Right ventricle myocardium inferior (tissue), 1 donor: ENCODE measurements at regions not wholly inside any gene's neighbourhood (a gene's known extent, or its start where the extent isn't known, plus 50 kb on each side); places are given as distances from the start of the nearest gene placed in this dataset.
"Not testable (repeated sequence)": the region's sequence is repeated elsewhere in the genome, so short reads cannot be mapped to it uniquely, and the experiment has no call there.

ENCODE experiments used
- ATAC-seq: fragments of 200-7000 bp; cut with Tn5 transposase; one replicate; pipeline ENCODE4 v1.9.1; 2020; ENCODE audit warnings: mild to moderate bottlenecking, moderate library complexity
- DNase-seq: peaks from one replicate; pipeline ENCODE4 v3.0.0; 2021; ENCODE audit errors: missing footprints
- intact Hi-C: fragments of 100-400 bp; cut with DNase I; formaldehyde crosslinking; loops from one replicate; pipeline ENCODE4 v1.11.0; 2022
- donor health status: DM: no; HTN: yes; CAD: no; lungs with severe emphysema.

- ATAC-seq = no peak
- intact Hi-C loops = no loop called here
- DNase-seq = no peak
These were observed 898.1 kb downstream of the TYW1 start for GRCh38 chr7:67894746-67895145.

GRCh38 chr7:67896721-67897120 is 900.1 kb downstream of the TYW1 start:
- DNase-seq (no peak), ATAC-seq (no peak)
- intact Hi-C loops = no loop called here

- ATAC-seq = no peak
- intact Hi-C loops = no loop called here
- no peak for DNase-seq
These were observed 903.8 kb downstream of the TYW1 start for GRCh38 chr7:67900456-67900855.

GRCh38 chr7:67901808-67902480 is 905.3 kb downstream of the TYW1 start:
- ATAC-seq (no peak), DNase-seq (no peak)
- intact Hi-C loops = no loop called here

GRCh38 chr7:67907792-67908191 is 911.2 kb downstream of the TYW1 start:
- no peak for ATAC-seq
- intact Hi-C loops = no loop called here
- no peak for DNase-seq

GRCh38 chr7:67912437-67912836 is 915.8 kb downstream of the TYW1 start:
- ATAC-seq = no peak
- intact Hi-C loops = no loop called here
- no peak for DNase-seq

GRCh38 chr7:67913604-67914003 is 917.0 kb downstream of the TYW1 start:
- DNase-seq = no peak
- no peak for ATAC-seq
- intact Hi-C loops = no loop called here

- intact Hi-C loops, ATAC-seq, DNase-seq: not testable (repeated sequence)
These were observed 919.5 kb downstream of the TYW1 start for GRCh38 chr7:67916111-67916510.

GRCh38 chr7:67916571-67917436 is 920.2 kb downstream of the TYW1 start:
- no peak for DNase-seq
- intact Hi-C loops = no loop called here
- no peak for ATAC-seq

- no peak for ATAC-seq
- intact Hi-C loops = no loop called here
- no peak for DNase-seq
These were observed 920.8 kb downstream of the TYW1 start for GRCh38 chr7:67917437-67917755.

GRCh38 chr7:67918158-67918557 is 921.5 kb downstream of the TYW1 start:
- DNase-seq = no peak
- ATAC-seq = no peak
- intact Hi-C loops = no loop called here

GRCh38 chr7:67923286-67923685 is 926.7 kb downstream of the TYW1 start:
- DNase-seq (no peak), ATAC-seq (no peak)
- intact Hi-C loops = no loop called here

GRCh38 chr7:67928141-67928540 is 931.5 kb downstream of the TYW1 start:
- intact Hi-C loops = no loop called here
- no peak for DNase-seq
- no peak for ATAC-seq

GRCh38 chr7:67936447-67936846 is 939.8 kb downstream of the TYW1 start:
- intact Hi-C loops, ATAC-seq, DNase-seq: not testable (repeated sequence)

- no peak for ATAC-seq
- DNase-seq = no peak
- intact Hi-C loops = no loop called here
These were observed 943.8 kb downstream of the TYW1 start for GRCh38 chr7:67940400-67940799.

GRCh38 chr7:67947191-67947590 is 950.6 kb downstream of the TYW1 start:
- intact Hi-C loops = no loop called here
- DNase-seq (no peak), ATAC-seq (no peak)

GRCh38 chr7:67947646-67948045 is 951.0 kb downstream of the TYW1 start:
- DNase-seq (no peak), ATAC-seq (no peak)
- intact Hi-C loops = no loop called here

- intact Hi-C loops = no loop called here
- no peak for ATAC-seq
- DNase-seq = no peak
These were observed 953.9 kb downstream of the TYW1 start for GRCh38 chr7:67950321-67951083.

GRCh38 chr7:67955061-67955460 is 958.4 kb downstream of the TYW1 start:
- DNase-seq (no peak), ATAC-seq (no peak)
- intact Hi-C loops = no loop called here

GRCh38 chr7:67962863-67963262 is 966.2 kb downstream of the TYW1 start:
- ATAC-seq = no peak
- intact Hi-C loops = no loop called here
- no peak for DNase-seq
